ENCODE measurements at regions not wholly inside any gene's neighbourhood (a gene's known extent, or its start where the extent isn't known, plus 50 kb on each side); places are given as distances from the start of the nearest gene placed in this dataset.

DNA sequence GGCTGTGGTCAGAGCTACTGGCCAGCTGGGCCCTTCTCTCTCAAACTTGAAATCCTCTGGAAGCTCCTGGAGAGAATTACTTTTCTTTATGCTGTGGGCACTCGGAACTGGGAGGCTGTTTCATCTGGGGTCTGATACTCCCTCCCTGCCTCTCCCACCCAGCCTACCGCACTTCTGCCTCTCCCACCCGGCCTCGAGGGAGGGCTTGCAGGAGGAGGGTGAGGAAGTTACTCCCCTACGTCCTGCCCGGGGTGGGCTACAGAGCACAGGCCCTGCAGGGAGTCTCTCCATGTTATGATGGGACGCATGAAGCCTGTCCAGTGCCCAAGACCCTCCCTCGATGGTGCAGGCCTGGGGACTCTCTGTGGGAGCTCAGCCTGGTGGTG, 584.6 kb upstream of the MKI67 start:
- TF ChIP-seq, protein P1, sequence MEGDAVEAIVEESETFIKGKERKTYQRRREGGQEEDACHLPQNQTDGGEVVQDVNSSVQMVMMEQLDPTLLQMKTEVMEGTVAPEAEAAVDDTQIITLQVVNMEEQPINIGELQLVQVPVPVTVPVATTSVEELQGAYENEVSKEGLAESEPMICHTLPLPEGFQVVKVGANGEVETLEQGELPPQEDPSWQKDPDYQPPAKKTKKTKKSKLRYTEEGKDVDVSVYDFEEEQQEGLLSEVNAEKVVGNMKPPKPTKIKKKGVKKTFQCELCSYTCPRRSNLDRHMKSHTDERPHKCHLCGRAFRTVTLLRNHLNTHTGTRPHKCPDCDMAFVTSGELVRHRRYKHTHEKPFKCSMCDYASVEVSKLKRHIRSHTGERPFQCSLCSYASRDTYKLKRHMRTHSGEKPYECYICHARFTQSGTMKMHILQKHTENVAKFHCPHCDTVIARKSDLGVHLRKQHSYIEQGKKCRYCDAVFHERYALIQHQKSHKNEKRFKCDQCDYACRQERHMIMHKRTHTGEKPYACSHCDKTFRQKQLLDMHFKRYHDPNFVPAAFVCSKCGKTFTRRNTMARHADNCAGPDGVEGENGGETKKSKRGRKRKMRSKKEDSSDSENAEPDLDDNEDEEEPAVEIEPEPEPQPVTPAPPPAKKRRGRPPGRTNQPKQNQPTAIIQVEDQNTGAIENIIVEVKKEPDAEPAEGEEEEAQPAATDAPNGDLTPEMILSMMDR (IDR thresholded peaks at IDR 0.05; ENCODE audit: poor library complexity, severe bottlenecking) = no peak
- TF ChIP-seq TAF1 (IDR thresholded peaks at IDR 0.05; ENCODE audit: low read depth) = no peak
